ENCODE measurements at regions not wholly inside any gene's neighbourhood (a gene's known extent, or its start where the extent isn't known, plus 50 kb on each side); places are given as distances from the start of the nearest gene placed in this dataset.
A peak's percentile ranks its signal among the peaks of the same experiment; 100 is the strongest.

- peak; percentile 98 for ATAC-seq (ENCODE audit: poor library complexity)
- DNase-seq, result no peak
- intact Hi-C loops (cut with DNase I), result no loop called here
These were observed 59.6 kb upstream of the CDH13 start for GRCh38 chr16:82567175-82567574.

DNA sequence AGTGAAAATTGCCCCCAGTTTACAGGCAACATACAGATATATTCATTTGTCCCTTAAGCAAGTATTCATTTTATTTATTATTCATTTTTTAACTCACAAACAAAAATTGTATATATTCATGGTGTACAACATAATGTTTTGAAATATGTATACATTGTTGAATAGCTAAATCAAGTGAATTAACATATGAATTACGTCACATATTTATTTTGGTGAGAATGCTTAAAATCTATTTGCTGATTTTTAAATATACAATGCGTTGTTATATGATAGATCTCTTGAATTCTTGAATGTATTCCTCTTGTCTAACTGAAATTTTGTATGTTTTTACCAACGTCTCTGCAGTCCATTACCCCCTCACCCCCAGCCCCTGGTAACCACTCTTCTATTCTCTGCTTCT is 63.4 kb upstream of the CDH13 start:
- ATAC-seq (ENCODE audit: poor library complexity) (no peak), DNase-seq (no peak)
- intact Hi-C loops (cut with DNase I), result no loop called here

GRCh38 chr16:82562183-82562683 is 64.5 kb upstream of the CDH13 start:
- no peak for ATAC-seq (ENCODE audit: poor library complexity)
- no peak for DNase-seq
- intact Hi-C loops (cut with DNase I), result no loop called here

DNA sequence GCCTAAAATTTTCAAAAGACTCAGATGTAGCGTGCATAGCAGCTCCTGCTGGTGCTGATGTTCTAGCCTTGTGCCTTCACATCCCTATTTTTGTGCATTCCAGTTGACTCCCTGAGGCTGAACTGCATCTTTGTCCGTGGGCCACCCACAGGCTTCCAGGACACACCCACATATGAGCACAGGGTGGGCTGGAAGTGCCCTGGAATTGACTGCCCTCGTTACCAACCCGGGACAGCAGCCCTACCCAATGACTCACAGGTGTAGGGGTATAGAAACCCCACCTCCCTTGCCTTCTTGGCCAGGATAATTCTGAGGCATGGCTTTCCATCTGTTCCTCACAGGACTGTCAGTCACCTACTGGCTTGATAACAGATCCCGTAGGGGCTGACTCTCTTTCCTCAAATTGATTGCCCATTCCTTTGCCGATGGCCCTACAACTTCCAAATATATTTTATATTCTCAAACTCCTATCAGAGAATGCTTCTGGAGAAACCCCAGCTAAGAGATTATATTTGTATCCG is 65.9 kb upstream of the CDH13 start:
- ATAC-seq (ENCODE audit: poor library complexity) (no peak), DNase-seq (no peak)
- intact Hi-C loops (cut with DNase I), result no loop called here

- DNase-seq, result no peak
- ATAC-seq (ENCODE audit: poor library complexity), result peak; percentile 46
- intact Hi-C loops (cut with DNase I), result no loop called here
These were observed 82.2 kb upstream of the CDH13 start for GRCh38 chr16:82544378-82545160.

DNA sequence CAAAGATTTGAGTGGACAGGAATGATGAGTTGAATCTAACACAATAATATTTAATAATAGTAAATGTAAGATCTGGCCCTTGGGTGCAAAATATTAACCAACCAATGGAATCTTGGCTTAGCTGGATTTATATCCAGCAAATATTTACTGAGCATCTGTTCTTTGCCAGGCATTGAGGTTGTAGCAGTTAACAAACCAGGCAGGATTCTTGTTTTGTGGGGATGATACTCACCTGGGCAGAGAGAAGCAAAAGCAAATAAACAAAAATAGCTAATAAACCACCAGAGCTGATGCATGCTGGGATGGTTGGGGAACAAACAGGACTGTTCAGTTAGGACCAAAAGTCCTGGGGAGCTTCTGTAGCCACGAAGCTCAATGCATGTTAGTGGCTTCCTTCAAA is 84.1 kb upstream of the CDH13 start:
- intact Hi-C loops (cut with DNase I), result no loop called here

DNA sequence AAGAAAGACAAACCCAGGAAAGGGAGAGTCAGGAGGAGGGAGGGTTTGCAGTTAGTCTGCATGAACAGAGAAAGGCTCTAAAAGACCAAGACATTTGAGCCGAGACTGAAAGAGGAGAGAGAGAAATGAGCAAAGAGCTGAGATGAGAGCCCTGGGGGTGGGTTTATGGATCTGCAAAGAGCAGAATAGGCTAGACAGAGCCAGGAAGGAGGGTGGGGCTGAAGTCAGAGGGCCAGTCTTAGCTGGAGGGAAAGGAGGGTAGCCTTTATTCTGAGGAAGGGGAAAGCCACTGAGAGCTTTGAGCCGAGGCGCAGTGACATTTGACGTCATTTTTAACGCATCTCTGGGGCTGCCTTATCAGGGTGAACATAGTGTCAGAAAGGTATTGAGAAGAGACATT is 85.7 kb upstream of the CDH13 start:
- ATAC-seq (ENCODE audit: poor library complexity) (no peak), DNase-seq (no peak)
- intact Hi-C loops (cut with DNase I), result no loop called here

More for the DNA sequence above, 84.1 kb upstream of the CDH13 start:
- DNase-seq, result no peak
- ATAC-seq (ENCODE audit: poor library complexity), result no peak

DNA sequence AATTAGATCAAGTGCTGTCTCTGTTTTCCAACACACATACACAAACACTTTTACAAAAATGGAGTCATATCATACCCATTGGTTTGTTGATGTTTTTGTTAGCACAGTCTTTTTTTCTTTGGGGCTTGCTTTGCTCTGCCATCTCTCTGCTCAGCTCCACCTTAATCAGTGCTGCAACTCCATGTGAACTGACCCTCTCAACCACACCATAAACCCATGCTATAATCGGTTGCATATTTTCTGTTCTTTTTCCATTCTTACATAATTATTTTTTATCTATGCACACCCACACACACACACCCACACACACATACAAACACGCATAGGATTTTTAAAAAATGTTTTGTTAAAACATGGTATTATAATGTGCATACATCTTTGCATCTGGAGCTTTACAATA is 91.0 kb upstream of the CDH13 start:
- intact Hi-C loops (cut with DNase I), result no loop called here
- ATAC-seq (ENCODE audit: poor library complexity) (no peak), DNase-seq (no peak)

DNA sequence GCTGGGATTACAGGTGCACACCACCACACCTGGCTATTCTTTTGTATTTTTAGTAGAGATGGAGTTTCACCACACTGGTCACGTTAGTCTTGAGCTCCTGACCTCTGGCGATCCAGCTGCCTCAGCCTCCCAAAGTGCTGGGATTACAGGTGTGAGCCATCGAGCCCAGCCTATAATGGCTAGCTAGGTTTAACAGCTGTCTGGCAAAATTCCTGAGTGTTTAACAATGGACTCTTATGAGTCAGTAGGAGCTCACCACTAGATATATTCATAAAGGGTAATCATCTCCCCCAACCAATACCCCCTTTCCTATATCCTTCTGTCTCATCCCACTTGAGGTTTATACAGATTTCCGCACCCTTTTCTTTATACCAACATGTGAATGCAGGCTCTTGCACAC is 91.5 kb upstream of the CDH13 start:
- no peak for ATAC-seq (ENCODE audit: poor library complexity)
- intact Hi-C loops (cut with DNase I), result no loop called here
- no peak for DNase-seq

GRCh38 chr16:82533189-82533588 is 93.6 kb upstream of the CDH13 start:
- intact Hi-C loops (cut with DNase I), result no loop called here
- no peak for DNase-seq
- ATAC-seq (ENCODE audit: poor library complexity), result no peak

- no peak for DNase-seq
- intact Hi-C loops (cut with DNase I), result no loop called here
- ATAC-seq (ENCODE audit: poor library complexity), result no peak
These were observed 95.9 kb upstream of the CDH13 start for GRCh38 chr16:82530883-82531282.

- ATAC-seq (ENCODE audit: poor library complexity) (no peak), DNase-seq (no peak)
- intact Hi-C loops (cut with DNase I), result no loop called here
These were observed 99.7 kb upstream of the CDH13 start for GRCh38 chr16:82527101-82527500.

GRCh38 chr16:82524976-82525375 is 101.8 kb upstream of the CDH13 start:
- ATAC-seq (ENCODE audit: poor library complexity) (no peak), DNase-seq (no peak)
- intact Hi-C loops (cut with DNase I), result no loop called here

GRCh38 chr16:82523815-82524214 is 103.0 kb upstream of the CDH13 start:
- ATAC-seq (ENCODE audit: poor library complexity), result no peak
- no peak for DNase-seq
- intact Hi-C loops (cut with DNase I), result no loop called here

DNA sequence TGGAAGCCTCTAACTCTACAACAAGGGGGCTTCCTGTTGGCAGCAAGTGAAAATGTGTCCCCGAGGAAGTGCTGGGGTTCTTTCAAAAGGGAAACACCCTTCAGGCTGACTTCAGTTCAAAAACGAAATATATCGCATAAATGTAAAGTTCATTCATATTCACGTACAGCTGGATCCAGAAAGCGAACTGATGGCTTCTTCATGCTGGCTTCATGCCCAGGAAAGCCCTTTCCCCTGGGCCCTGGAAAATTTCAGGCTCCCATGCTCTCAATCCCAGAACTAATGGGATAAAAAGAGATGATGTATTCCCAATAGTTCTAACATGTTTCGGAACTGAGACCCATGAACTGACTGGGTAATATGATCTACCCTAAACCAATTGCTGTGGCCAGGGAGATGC is 104.7 kb upstream of the CDH13 start:
- intact Hi-C loops (cut with DNase I), result no loop called here
- ATAC-seq (ENCODE audit: poor library complexity), result no peak
- no peak for DNase-seq

DNA sequence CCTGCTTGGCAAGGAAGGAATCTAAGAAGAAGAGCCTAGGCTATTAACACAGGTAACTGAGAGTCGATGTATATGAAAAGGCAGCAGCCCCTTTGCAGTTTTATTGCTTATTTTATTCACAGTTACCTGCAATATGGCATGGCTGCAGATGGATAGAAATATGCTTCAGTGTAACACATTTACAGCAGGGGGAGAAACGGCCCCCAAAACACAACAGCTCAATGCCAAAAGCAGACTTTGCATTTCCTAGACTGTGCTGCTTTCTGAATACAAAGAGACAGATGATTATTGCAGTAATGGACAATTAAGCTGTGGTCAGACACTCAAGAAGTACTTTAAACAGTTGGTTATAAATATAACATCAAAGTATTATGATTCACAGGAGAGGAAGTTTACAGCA is 108.0 kb upstream of the CDH13 start:
- DNase-seq (no peak), ATAC-seq (ENCODE audit: poor library complexity) (no peak)
- intact Hi-C loops (cut with DNase I), result no loop called here

DNA sequence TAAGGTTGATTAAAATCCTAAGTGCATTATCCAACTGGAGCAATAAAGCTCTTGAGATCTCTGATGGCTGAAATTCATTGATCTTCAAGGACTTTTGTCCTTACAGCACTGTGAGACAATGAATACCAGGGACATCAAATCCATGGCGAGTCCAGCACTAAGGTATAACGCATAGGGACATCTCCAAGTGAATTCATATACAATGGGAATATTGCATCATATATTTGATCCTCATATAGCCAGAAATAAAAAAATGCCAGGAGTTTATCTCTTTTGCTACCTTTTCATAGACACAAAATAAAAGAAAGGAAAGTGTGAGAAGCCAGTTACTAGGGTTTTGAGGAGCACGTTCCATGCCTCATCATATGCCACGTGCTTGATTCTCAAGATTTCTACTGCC is 112.5 kb upstream of the CDH13 start:
- ATAC-seq (ENCODE audit: poor library complexity) (no peak), DNase-seq (no peak)
- intact Hi-C loops (cut with DNase I), result no loop called here

DNA sequence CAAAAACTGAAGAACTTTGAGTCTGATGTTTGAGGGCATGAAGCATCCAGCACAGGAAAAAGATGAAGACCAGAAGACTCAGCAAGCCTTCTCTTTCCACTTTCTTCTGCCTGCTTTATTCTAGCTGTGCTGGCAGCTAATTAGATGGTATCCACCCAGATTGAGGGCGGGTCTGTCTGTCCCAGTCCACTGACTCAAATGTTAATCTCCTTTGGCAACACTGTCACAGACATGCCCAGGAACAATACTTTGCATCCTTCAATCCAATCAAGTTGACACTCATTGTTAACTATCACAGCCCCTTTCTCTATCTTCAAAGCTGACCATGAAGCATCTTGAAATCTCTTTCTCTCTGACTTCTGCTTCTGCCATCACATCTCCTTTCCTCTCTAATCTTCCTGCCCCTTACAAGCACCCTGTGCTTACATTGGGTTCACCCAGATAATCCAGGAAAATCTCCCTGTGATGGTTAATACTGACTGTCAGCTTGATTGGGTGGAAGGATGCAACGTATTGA is 115.9 kb upstream of the CDH13 start:
- intact Hi-C loops (cut with DNase I), result no loop called here
- no peak for ATAC-seq (ENCODE audit: poor library complexity)
- no peak for DNase-seq

DNA sequence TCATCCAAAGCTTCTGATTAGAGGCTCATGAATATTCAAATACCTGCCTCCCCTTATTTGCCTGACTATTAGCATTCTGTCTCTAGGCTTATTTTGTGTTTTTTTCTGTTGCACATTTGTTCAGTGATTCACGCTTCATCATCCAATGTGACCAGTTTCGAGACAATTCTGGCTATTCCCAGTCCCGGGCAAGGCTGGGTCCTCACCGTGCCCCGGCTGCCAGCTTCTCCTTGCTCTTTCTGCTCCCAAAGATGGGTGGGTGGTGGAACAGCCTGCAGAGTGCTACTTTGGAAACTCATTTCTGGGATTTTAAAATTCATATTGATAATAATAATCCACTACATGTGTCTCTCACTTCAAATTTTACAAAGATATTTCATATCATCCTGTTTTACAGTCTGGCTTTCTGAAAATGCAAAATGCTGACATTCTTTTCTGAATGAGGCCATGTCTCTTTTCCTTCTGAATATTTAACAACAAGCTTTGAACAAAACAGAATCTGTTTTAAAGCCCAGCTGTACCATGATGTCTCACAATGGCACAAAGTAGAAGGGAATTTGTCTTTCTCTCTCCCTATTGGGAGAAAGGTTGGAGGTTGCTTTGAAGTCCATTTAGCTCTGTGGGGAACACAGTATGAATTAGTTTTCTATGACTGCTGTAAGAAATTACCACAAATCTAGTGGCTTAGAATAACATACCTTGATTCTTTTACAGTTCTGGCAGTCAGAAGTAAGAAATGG is 116.9 kb upstream of the CDH13 start:
- DNase-seq (no peak), ATAC-seq (ENCODE audit: poor library complexity) (no peak)
- intact Hi-C loops (cut with DNase I), result no loop called here
